Esophagus muscularis mucosa (tissue), 4 donors: ENCODE measurements at regions not wholly inside any gene's neighbourhood (a gene's known extent, or its start where the extent isn't known, plus 50 kb on each side); places are given as distances from the start of the nearest gene placed in this dataset.

ENCODE experiments used
- CTCF ChIP-seq, 3 experiments: fragments of 200-600 bp in 2 of 3; fragments of 450-650 bp in 1 of 3; sonication (generic) in 2 of 3; IDR thresholded peaks; one replicate each; pipeline ENCODE4 v1.5.1; 2017 to 2019; ENCODE audit warnings: antibody characterized with exemption in 3 of 3, mild to moderate bottlenecking in 2 of 3, moderate library complexity in 1 of 3
- EP300 ChIP-seq: sonication (generic); formaldehyde crosslinking; IDR thresholded peaks from one replicate; pipeline ENCODE4 v1.6.1; 2017; ENCODE audit warnings: antibody characterized with exemption
- POLR2A ChIP-seq: fragments of 450-650 bp; IDR thresholded peaks from one replicate; pipeline ENCODE4 v1.6.1; 2017; ENCODE audit warnings: antibody characterized with exemption, moderate library complexity, mild to moderate bottlenecking, low read depth
- POLR2AphosphoS5 ChIP-seq, 2 donors: sonication (generic); formaldehyde crosslinking; IDR thresholded peaks; one replicate each; pipeline ENCODE4 v1.6.1; 2017; ENCODE audit warnings: antibody characterized with exemption in 2 of 2

DNA sequence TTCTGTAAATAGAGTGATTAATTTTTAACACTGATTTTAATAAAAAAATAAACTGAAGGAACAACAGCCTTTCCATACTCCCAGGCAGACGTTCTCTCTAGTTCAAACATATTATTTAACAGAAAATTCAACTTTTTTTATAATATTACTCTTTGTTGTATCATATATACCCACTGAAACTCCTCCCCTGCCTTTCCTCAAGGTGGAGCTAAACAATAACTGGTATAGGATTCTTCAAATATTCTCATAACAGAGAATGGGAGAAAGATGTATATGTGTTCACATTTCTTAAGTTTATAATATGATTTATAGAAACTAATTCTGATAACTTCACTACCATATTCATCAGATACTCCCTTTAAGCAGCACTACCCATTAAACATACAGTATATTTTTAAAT, 83.4 kb downstream of the CYLC2 start:
- no peak for TF ChIP-seq CTCF (IDR thresholded peaks at IDR 0.05)
- TF ChIP-seq POLR2AphosphoS5 (IDR thresholded peaks at IDR 0.05) = no peak
- TF ChIP-seq EP300 = no peak
- no peak for TF ChIP-seq POLR2A
